Smooth muscle cell (in vitro differentiated cells): ENCODE measurements at regions not wholly inside any gene's neighbourhood (a gene's known extent, or its start where the extent isn't known, plus 50 kb on each side); places are given as distances from the start of the nearest gene placed in this dataset.
A peak's percentile ranks its signal among the peaks of the same experiment; 100 is the strongest.

ENCODE experiments used
- DNase-seq: peaks from one replicate; lab custom pipeline; 2025; ENCODE audit not compliant: unreplicated experiment; lab: John Stamatoyannopoulos, UW
- H2AFZ ChIP-seq: fragments of 200-600 bp; sonication (generic); 2 replicates; pipeline ENCODE4 v1.6.0; 2016; ENCODE audit warnings: antibody characterized with exemption, low read depth, mild to moderate bottlenecking
- H3F3A ChIP-seq: fragments of 200-600 bp; sonication (generic); 2 replicates; pipeline ENCODE4 v1.6.0; 2017; ENCODE audit warnings: antibody characterized with exemption, low read depth
- H3K27ac ChIP-seq: fragments of 200-600 bp; sonication (generic); 2 replicates; pipeline ENCODE4 v1.5.1; 2016; ENCODE audit warnings: low read depth, mild to moderate bottlenecking
- H3K27me3 ChIP-seq: fragments of 200-600 bp; sonication (generic); 2 replicates; pipeline ENCODE4 v1.6.1; 2016; ENCODE audit warnings: low read depth, mild to moderate bottlenecking
- H3K36me3 ChIP-seq: fragments of 200-600 bp; sonication (generic); 2 replicates; pipeline ENCODE4 v1.5.1; 2016; ENCODE audit warnings: low read depth
- H3K4me1 ChIP-seq: fragments of 200-600 bp; sonication (generic); 2 replicates; pipeline ENCODE4 v1.5.1; 2016; ENCODE audit warnings: low read depth
- H3K4me2 ChIP-seq: fragments of 200-600 bp; sonication (generic); 2 replicates; pipeline ENCODE4 v1.6.0; 2016; ENCODE audit warnings: mild to moderate bottlenecking
- H3K4me3 ChIP-seq: fragments of 200-600 bp; sonication (generic); 2 replicates; pipeline ENCODE4 v1.5.1; 2016; ENCODE audit warnings: mild to moderate bottlenecking
- H3K79me2 ChIP-seq: fragments of 200-600 bp; sonication (generic); 2 replicates; pipeline ENCODE4 v1.6.0; 2016; ENCODE audit warnings: low read depth, mild to moderate bottlenecking
- H3K9ac ChIP-seq: fragments of 200-600 bp; sonication (generic); 2 replicates; pipeline ENCODE4 v1.6.0; 2016; ENCODE audit warnings: low read depth
- H3K9me3 ChIP-seq: fragments of 200-600 bp; sonication (generic); replicated peaks from 2 replicates; pipeline ENCODE4 v1.5.1; 2016; ENCODE audit warnings: low read depth
- H4K20me1 ChIP-seq: fragments of 200-600 bp; sonication (generic); 2 replicates; pipeline ENCODE4 v1.6.0; 2016; ENCODE audit warnings: low read depth
- CTCF ChIP-seq: fragments of 200-600 bp; sonication (generic); IDR thresholded peaks from 2 replicates; pipeline ENCODE4 v1.5.1; 2017; ENCODE audit warnings: borderline replicate concordance, mild to moderate bottlenecking, antibody characterized with exemption; ENCODE audit not compliant: insufficient read depth, poor library complexity, severe bottlenecking
- WGBS: methylation state at CpG from one replicate; pipeline ENCODE4 v1.1.7; 2016; ENCODE audit warnings: low lambda C conversion rate; 5-methylcytosine and 5-hydroxymethylcytosine counted together

- H3K4me3 ChIP-seq: peak overlapping the region; percentile 44
- H3K27ac ChIP-seq: no peak overlapping the region
- peaks cover 26% of the 10 kb centered on the region for H3K4me1 ChIP-seq
- H4K20me1 ChIP-seq: no peaks in the 10 kb centered on the region
- H3K79me2 ChIP-seq: no peaks in the 10 kb centered on the region
- no peak for DNase-seq
- H3K9ac ChIP-seq: no peak overlapping the region
- peak overlapping the region; percentile 71 for H2AFZ ChIP-seq
- WGBS: 9% methylated on average over 53 of the region's 53 CpGs
- peaks cover 60% of the 10 kb centered on the region for H3K27me3 ChIP-seq
- peak overlapping the region; percentile 88 for H3K4me2 ChIP-seq
- no peaks in the 10 kb centered on the region for H3K9me3 ChIP-seq
- TF ChIP-seq CTCF: no peak
- no peaks in the 10 kb centered on the region for H3K36me3 ChIP-seq
- no peaks in the 10 kb centered on the region for H3F3A ChIP-seq
Measured at GRCh38 chr3:44021651-44022594, 219.8 kb upstream of the TOPAZ1 start.

GRCh38 chr3:44023961-44024593 lies 217.6 kb upstream of the TOPAZ1 start:
- Histone ChIP-seq H3K36me3 (no peaks in the 10 kb centered on the region), H3K4me2 (no peak overlapping the region), H3K27ac (no peak overlapping the region), H3F3A (no peaks in the 10 kb centered on the region), H3K9ac (no peak overlapping the region), H3K27me3 (peaks cover 73% of the 10 kb centered on the region), H2AFZ (no peak overlapping the region), H3K4me3 (no peak overlapping the region), H4K20me1 (no peaks in the 10 kb centered on the region), H3K79me2 (no peaks in the 10 kb centered on the region), H3K9me3 (no peaks in the 10 kb centered on the region), H3K4me1 (peaks cover 22% of the 10 kb centered on the region)
- no peak for TF ChIP-seq CTCF
- no peak for DNase-seq
- WGBS: 87% methylated on average over 11 of the region's 11 CpGs

- no peak overlapping the region for H2AFZ ChIP-seq
- H3K79me2 ChIP-seq: no peaks in the 10 kb centered on the region
- H3F3A ChIP-seq: no peaks in the 10 kb centered on the region
- H3K9ac ChIP-seq: no peak overlapping the region
- H3K4me2 ChIP-seq: no peak overlapping the region
- H4K20me1 ChIP-seq: no peaks in the 10 kb centered on the region
- H3K4me3 ChIP-seq: no peak overlapping the region
- no peak for DNase-seq
- no peak overlapping the region for H3K27ac ChIP-seq
- H3K36me3 ChIP-seq: no peaks in the 10 kb centered on the region
- H3K27me3 ChIP-seq: peaks cover 59% of the 10 kb centered on the region
- no peak for TF ChIP-seq CTCF
- 71% methylated on average over 5 of the region's 5 CpGs for WGBS
- H3K4me1 ChIP-seq: peaks cover 1% of the 10 kb centered on the region
- no peaks in the 10 kb centered on the region for H3K9me3 ChIP-seq
Measured at GRCh38 chr3:44026220-44026865, 215.3 kb upstream of the TOPAZ1 start.
